ENCODE measurements at regions not wholly inside any gene's neighbourhood (a gene's known extent, or its start where the extent isn't known, plus 50 kb on each side); places are given as distances from the start of the nearest gene placed in this dataset.

GRCh38 chr2:48034295-48034694 lies 128.0 kb upstream of the FBXO11 start:
- TF ChIP-seq POLR2A (IDR thresholded peaks at IDR 0.05; ENCODE audit: borderline replicate concordance, extremely low read depth, insufficient read depth, insufficient read length) (no peak), JUND (IDR thresholded peaks at IDR 0.05) (no peak)
- TF ChIP-seq, protein P1, sequence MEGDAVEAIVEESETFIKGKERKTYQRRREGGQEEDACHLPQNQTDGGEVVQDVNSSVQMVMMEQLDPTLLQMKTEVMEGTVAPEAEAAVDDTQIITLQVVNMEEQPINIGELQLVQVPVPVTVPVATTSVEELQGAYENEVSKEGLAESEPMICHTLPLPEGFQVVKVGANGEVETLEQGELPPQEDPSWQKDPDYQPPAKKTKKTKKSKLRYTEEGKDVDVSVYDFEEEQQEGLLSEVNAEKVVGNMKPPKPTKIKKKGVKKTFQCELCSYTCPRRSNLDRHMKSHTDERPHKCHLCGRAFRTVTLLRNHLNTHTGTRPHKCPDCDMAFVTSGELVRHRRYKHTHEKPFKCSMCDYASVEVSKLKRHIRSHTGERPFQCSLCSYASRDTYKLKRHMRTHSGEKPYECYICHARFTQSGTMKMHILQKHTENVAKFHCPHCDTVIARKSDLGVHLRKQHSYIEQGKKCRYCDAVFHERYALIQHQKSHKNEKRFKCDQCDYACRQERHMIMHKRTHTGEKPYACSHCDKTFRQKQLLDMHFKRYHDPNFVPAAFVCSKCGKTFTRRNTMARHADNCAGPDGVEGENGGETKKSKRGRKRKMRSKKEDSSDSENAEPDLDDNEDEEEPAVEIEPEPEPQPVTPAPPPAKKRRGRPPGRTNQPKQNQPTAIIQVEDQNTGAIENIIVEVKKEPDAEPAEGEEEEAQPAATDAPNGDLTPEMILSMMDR (IDR thresholded peaks at IDR 0.05 in 2 of 3, conservative IDR thresholded peaks at IDR 0.05 in 1 of 3; ENCODE audit: borderline replicate concordance in 1 of 3, insufficient read depth in 1 of 3, low read depth in 2 of 3, low read length in 2 of 3): no peak
